ENCODE measurements at regions not wholly inside any gene's neighbourhood (a gene's known extent, or its start where the extent isn't known, plus 50 kb on each side); places are given as distances from the start of the nearest gene placed in this dataset.
"Not testable (repeated sequence)": the region's sequence is repeated elsewhere in the genome, so short reads cannot be mapped to it uniquely, and the experiment has no call there.

DNA sequence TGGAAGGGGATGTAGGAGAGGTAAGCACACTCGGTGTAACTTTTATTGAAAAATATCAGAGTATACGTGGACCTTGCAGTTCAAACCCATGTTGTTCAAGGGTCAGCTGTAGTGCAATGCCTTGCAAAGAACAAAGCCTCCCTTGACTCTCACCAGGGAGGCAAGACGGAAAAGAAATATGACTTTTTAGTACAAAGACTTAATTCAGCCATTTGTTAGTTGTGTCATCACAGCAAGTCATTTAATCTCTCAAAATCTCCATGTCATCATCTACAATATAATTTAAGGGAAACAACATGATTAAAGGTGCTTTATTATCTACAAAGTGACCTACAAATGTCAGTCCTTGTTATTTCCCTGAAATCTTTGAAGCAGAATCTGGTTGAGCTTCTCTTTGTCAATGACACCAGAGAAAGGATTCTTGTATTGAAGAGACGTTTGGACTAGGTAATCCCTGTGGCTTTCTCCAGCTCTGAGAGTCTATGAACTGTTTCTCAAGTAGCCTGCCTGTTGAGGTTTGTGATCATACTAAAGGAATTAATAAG, 502.8 kb downstream of the REEP3 start:
- DNase-seq (ENCODE audit: low spot score) = no peak

DNA sequence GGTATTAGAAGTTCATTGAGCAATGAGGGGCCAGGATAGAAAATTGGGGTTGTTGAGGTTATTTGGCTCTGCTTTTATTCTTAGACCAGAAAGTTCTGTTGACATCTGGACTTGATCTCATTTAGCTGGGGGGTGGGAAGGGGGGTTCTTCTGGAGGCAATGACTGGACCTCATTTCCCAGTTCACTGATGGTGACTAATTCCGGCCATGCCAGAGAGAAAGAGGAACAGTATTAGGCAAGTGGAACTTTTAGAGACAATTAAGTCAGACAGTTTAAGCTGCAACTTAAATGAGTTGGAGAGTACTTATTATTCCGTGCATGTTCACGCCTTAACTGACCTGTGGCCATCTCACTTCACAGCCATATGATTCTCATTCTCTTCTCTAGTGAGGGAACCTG, 512.5 kb downstream of the REEP3 start:
- DNase-seq (ENCODE audit: low spot score) = no peak

DNA sequence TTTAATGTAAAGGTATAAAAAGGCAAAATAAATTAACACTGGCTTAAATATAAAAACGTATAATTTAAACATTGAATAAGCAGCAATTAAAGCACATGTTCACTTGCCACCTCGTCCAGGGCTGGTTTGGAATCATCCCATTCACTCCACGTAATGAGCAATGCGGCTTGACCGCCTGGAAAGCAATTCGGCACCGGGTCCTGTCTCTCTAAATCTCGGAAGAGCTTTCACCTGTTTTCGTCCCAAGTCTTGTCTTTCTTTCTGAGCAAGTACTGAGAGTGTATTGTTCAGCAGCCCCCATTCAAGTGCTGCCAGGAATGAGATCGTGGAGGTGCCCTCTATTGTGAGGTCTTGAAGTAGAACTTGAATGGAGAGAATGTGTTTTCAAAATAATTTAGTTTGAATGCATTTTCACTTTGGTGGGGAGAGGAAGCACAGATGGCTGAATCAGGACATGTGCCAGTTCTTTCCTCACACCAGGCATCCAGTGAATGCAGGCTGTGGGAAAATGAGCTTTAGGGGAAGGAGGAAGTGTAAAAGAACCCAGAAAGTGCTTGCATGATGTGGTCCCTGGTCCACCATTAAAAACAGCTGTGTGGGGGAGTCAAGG, 515.2 kb downstream of the REEP3 start:
- DNase-seq (ENCODE audit: low spot score) = no peak

DNA sequence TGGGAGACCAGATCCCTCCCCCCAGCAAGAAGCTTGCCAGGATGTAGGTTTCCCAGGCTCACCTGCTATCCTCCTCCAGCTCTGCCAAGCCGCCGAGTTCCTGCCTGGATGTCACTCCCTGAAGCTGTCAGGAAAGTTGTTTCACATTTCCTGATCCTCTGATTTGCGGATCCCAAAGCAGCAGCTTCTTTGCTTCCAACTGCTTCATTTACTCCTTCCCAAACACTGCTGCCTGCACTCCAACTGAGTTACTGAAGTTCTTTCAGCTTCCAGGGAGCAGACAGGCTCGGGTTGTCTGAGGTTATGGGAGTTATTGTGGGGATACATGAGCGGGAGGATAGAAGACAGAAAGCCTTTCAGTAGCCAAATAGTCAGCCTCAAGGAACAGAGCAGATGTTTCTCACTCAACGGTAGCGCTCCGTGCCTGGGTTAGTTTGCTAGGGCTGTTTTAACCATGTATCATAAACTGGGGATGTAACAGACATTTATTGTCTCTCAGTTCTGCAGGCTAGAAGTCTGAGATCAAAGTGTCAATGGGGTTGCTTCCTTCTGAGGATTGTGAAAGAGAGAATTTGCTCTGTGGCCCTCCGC, 516.0 kb downstream of the REEP3 start:
- DNase-seq (ENCODE audit: low spot score) = no peak

DNA sequence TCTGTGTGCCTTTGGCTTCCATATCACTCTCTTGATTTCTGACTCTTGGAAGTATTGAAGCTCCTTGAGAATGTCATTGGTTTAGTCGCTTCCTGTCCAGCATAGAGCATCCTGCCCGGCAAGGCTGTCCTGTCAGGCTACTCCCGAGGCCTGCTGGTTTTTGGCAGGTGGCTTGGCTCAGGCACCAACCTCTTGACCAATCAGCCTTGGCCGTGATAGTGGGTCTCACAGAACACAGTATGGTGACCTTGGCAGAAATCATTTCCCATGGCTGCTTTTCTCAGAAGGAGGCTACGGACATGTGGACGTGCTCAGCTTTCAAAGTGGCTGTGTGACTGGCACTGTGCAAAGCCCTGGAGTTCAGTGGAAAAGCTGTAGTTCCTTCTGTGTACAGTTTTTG, 516.9 kb downstream of the REEP3 start:
- no peak for DNase-seq (ENCODE audit: low spot score)

DNA sequence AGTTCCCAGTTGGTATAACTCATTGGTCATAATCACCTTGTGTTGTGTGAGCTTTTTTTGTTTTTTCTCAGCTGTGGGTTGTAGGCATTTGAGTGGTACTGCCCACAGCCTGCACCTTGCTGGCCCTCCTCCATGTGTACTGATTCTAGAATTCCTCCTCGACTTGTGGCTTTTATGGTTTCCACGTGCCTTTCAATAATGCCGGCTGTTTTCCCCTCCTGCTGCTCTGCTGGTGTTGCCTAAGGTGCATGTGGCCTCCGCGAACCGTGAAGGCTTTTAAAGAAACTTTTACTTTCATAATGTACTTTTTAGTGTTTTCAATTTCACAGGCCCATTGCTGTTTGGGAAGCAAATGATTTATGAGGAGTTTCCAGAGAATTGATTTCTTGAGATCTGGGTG, 518.0 kb downstream of the REEP3 start:
- no peak for DNase-seq (ENCODE audit: low spot score)

DNA sequence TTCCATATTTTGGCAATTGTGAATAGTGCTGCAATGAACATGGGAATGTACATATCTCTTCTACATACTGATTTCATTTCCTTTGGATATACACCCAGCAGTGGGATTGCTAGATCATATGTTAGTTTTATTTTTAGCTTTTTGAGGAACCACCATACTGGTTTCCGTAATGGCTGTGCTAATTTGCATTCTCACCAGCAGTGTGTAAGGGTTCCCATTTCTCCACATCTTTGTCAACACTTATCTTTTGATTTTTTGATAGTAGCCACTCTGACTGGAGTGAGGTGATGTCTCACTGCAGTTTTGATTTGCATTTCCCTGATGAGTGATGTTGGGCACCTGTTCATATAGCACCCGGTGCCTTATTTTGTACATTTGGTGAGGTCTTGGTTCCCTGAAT, 519.6 kb downstream of the REEP3 start:
- no peak for DNase-seq (ENCODE audit: low spot score)

DNA sequence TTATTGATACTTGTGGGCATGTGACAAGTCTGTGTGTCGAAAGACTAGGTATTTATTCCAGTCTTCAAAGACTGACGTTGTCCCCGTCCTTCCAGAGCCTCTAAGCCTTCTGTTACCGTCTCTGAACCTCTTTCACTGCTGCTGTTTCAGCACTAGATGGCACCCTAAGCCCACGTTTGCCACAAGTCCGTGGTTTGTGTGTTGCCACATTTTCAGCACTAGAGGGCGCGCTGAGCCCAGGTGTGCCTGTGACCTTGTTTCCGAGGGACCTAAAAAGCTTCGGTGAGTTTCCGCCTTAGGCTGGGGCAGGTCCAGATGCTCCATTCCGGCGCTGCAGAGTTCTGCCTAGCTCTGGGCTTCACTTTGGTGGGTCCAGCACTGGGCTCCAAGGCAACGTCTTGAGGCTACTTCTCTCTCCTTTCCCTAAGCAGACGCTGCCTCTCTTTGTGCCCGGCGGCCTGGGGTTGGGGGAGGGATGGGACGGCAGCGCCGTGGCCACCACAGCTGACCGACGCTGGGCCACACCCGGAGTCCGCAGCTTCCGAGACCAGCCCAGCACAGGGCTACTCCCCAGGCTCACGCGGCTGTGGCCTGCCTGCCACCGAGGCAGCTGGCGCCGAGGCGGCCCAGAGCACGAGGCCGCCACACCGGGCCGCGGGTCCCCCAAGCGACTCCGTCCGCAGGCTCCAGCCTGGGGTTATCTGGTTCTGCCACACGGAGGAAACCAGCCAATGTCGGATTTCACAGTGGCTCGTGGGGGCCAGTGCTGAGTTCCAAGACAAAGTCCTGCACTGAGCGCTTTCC, 520.2 kb downstream of the REEP3 start:
- peak; percentile 68 for DNase-seq (ENCODE audit: low spot score)

DNA sequence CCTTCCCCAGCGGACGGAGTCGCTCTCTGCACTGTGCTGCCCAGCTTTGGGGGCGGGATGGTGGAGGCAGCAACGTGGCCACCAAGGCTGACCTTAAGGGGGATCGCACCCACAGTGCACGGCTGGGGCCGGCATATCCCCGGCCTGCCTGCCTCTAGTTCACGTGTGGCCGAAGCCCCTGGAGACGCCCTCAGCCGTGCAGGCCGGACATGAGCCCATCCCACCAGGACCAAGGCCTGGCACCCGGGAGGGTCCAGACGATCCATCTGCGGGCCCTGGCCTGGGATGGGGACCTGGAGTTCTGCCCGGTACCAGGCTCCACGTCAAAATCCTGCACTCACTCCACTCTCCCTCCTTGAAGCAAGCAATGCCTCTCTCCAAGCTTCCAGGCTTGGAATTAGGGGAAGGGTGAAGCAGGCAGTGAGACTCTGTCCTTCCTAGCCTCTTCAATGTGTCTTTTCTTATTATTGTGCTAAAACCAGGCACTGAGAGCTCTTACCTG, 520.8 kb downstream of the REEP3 start:
- DNase-seq (ENCODE audit: low spot score) = no peak

DNA sequence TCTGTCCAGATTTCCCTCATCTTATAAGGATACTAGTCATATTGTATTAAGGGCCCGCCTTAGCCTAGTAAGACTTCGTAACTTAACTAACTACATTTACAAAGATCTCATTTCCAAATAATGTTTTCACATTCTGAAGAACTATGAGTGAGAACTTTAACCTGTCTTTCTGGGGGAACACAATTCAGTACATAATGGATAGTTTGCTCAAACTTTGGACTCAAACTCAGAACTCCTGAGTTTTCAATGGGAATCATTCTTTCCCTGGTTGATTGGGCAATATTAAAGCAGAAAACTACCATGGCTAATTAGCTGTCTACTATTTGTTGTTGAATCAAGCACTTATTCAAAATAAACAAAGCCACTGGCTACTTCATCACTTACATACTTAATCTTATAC, 522.9 kb downstream of the REEP3 start:
- no peak for DNase-seq (ENCODE audit: low spot score)

DNA sequence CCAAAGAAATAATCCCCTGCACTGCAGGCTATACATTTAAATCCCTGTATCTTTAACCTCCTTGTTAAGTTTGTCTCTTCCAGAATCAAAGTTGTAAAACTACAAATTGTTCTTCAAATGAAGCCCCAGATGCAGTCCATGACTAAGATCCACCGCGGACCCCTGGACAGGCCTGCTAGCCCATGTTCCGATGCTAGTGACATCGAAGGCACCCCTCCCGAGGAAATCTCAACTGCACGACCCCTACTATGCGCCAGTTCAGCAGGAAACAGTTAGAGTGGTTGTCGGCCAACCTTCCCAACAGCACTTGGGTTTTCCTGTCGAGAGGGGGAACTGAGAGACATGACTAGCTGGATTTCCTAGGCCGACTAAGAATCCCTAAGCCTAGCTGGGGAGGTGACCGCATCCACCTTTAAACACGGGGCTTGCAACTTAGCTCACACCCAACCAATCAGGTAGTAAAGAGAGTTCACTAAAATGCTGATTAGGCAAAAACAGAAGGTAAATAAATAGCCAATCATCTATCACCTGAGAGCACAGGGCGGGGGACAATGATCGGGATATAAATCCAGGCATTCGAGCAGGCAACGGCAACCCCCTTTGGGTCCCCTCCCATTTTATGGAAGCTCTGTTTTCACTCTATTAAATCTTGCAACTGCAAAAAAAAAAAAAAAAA, 523.9 kb downstream of the REEP3 start:
- not testable (repeated sequence) for DNase-seq (ENCODE audit: low spot score)

DNA sequence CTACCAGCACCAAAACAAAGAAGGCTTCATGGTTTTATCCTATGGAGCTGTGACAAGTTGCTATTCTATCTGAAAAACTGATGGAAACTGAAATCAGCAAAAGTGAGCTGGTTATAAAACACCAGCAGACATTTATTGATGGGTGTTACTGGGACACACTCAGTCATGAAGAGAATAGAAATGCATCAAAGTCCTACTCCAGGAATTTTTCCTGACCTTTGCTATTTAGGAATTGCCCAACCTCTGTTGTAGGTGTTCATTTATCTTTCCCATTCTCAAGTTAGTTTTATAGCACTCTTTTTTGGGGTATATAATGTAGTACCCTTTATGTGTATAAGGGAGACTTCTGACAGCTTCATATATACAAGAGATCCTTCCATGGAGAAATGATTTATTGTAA, 533.2 kb downstream of the REEP3 start:
- no peak for DNase-seq (ENCODE audit: low spot score)

DNA sequence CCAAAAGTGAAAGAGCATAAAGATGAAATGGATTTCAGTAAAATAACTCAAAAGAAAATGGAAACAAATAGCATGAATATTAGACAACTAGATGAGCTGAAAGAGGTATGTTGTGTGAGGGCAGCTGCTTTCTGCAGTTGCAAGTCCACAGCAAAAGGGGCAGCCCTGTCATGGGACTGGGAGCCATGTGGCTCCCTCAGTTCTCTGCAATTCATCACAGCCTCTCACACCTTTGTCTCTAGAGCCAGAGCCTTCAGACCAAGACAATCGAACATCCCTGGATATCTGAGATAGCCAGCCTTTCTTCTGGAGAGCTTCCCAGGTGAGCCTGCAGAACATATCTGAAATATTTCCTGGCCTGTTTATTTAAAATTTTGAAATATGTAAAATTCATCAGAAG, 538.7 kb downstream of the REEP3 start:
- no peak for DNase-seq (ENCODE audit: low spot score)

DNA sequence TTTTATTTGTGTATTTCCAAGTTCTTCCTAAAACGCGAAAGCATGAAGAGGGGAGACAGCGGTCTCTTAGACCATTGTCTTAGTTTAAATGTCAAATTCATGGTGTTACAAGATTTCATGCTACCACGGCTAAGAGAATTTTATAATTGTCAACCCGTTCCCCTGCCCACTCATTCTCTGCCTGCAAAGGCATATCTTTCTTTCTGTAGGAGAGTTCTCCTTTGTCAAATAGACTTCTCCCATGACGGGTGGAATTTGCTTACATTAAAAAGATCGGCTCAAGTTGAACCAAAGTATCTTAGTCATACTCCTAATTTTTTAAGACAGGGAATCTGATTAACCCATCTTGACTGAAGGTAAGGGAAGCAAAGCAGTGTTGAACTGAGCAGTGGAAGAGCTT, 539.2 kb downstream of the REEP3 start:
- no peak for DNase-seq (ENCODE audit: low spot score)

DNA sequence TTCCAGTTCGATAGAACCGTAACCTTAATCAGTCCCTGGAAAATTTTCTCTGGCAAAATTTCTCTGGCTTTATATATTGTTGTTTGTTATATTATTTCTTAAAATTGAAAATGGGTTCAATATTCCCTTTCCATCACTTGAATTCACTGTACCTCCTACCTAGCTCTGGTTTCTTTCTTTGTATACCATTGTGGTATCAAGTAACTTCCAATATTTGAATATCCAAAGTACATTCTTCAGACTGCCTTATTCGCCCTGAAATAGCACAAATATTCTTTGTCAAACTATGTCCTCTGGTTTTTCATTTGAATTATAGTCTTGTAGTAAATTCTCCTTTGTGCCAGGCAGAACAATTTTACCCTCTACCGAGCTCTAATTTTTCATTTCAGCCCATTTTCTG, 541.6 kb downstream of the REEP3 start:
- no peak for DNase-seq (ENCODE audit: low spot score)

DNA sequence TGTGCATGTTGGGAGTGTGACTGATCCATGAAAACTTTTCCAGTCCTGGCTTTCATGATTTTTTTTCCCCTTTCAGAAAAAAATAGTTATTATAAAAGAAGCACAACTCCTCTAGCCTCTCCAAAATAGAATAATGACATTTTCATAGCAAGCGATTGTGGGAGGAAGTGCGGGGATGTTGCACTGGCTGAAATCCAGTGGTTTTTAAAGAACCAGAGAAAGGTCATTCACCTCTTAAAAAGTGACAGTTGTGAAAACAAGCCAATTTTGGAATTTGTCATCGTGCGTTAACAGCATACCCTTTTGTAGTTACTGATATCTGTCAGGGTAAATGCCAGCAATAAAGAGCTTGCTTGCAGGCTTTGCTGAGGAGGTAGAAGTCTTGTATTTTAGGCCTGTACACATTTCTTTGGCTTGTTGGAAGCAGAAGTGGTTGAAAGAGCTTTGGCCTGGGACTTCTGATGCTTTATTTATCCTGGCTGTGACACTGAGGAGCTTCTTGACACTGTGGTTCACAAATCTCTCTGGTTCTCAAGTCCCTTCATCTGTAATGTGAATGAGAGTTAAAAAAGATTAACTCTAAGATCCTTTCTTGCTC, 545.9 kb downstream of the REEP3 start:
- no peak for DNase-seq (ENCODE audit: low spot score)

DNA sequence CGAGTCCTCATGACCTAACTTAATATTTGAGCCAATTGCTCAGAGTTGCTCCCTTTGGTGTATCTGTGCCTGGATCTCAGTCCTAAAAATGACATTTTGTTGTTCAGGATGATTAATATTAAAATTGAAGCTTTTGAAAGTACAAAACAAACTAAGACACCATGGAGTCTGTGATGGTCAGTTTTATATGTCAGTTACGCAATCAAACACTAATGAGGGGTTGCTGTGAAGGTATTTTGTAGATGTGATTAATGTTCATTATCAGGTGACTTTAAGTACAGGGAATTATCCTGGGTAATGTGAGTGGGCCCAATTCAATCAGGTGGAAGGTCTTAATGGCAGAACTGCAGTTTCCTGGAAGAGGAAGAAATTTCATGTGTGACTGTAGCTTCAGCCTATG, 546.7 kb downstream of the REEP3 start:
- DNase-seq (ENCODE audit: low spot score) = no peak

DNA sequence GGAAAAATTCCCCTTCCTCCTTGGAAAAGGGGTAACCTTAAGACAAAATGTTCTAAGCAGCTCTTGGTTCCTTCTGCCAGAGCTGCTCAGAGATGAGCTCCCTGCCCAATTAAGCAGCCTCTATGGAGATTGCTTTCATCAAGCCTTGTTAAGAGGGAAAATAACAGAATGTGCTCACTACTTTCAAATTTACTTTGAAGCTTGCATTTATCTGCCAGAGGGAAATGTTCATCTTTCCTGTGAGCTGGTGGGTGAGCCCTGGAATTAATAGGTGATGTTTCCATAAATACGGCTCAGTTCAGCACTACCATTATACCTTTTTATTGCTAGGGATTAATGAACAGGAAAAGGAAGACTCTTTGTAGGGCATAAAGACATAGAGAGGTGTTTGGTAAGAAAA, 549.0 kb downstream of the REEP3 start:
- no peak for DNase-seq (ENCODE audit: low spot score)

DNA sequence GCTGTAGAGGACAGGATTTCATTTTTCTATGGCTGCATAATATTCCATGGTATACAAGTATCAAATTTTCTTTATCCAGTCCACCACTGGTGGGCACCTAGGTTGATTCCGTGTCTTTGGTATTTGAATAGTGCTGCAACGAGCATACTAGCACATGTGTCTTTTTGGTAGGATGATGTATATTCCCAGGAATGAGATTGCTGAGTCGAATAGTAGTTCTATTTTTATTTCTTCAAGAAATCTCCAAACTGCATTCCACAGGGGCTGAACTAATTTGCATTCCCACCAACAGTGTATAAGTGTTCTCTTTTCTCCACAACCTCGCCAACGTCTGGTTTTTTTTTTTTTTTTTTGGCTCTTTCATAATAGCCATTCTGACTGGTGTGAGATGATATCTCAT, 550.0 kb downstream of the REEP3 start:
- DNase-seq (ENCODE audit: low spot score) = no peak

DNA sequence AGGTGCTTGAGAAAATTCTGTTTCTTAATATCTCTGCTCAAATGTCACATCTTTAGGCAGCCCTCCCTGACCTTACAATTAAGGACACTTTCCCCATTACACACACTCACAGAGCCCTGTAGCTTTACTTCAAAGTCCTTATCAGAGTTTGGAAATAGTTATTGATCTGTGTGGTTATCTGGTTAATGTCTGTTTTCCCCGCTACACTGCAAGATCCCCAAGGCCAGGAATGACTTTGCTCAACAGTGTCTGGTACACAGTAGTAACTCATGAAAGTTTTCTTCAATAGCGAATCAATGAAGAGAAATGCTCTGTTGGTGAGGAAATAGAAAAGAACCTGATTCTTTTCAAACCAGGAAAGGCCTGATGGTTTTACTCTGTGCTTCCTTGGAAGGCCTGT, 554.4 kb downstream of the REEP3 start:
- DNase-seq (ENCODE audit: low spot score) = no peak

DNA sequence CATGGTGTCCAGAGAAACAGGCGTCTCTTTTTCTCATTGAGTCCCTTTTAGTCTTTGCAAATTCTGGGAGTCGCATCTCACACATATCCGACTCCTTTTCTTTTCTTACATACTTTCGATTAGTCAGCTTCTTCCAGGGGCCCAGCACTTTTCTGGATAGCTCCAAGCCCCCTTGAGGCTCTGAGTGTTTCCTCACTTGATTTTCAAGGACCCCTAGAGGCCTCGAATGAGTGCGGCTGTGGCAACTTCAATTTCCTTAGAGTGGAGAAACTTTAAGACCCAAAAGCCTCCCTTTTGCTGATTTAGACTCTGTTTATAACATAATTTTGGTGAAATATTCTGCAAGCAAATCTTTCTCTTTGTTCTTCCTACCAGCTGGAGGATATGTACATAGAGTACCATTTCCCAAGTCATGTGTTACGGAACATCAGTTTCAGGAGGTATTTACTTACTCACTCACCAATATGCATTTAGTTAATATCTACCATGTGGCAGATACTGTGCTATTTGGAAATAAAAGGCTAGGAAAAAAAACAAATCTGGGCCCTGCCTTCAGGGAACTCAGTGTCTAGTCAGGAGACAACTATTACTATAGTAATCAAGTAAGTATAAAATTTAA, 555.2 kb downstream of the REEP3 start:
- DNase-seq (ENCODE audit: low spot score) = no peak

Data from A172 (cell line).